K562 (cell line): ENCODE measurements at regions not wholly inside any gene's neighbourhood (a gene's known extent, or its start where the extent isn't known, plus 50 kb on each side); places are given as distances from the start of the nearest gene placed in this dataset.

Experiments
- ATAC-seq: fragments of 200-7000 bp; cut with Tn5 transposase; 3 replicates; pipeline ENCODE4 v1.9.1; 2020; ENCODE audit warnings: moderate library complexity
- BruUV-seq: library from RNA; stranded (reverse); fragments of 400-500 nt; replicated peaks from 2 replicates; lab custom pipeline; 2021; lab: Mats Ljungman, UMichigan
- CTCF ChIA-PET: fragments of 300-600 bp; formaldehyde crosslinking; extraction: SDS; loops from one replicate; lab custom pipeline; 2021; ENCODE audit warnings: low intra/inter-chr PET ratio; lab: Yijun Ruan, JAX
- POLR2A ChIA-PET: fragments of 300-600, 350-650 bp; sonication (Branson Sonifier 250); formaldehyde crosslinking; extraction: SDS; loops from one replicate; lab custom pipeline; 2021; ENCODE audit warnings: antibody characterized with exemption, inconsistent platforms; lab: Yijun Ruan, JAX
- DNase-seq, 4 experiments: peaks; one replicate each; pipeline versions ENCODE4 v3.0.0 to v3.0.0-alpha.2; 2011 to 2018; ENCODE audit warnings: low spot score in 3 of 4, mixed read lengths in 3 of 4; ENCODE audit errors: extremely low read depth in 1 of 4
- FAIRE-seq: peaks from 2 replicates; lab custom pipeline; 2011; peaks lifted over from hg19 to GRCh38; lab: Jason Lieb, UNC
- H2AFZ ChIP-seq: 2 replicates; pipeline ENCODE4 v1.6.0; 2011; ENCODE audit warnings: low read depth, low read length, control low read depth, inconsistent platforms
- H3K27ac ChIP-seq: fragments of 200-600 bp; 3 replicates; pipeline ENCODE4 v1.8.0; 2011; ENCODE audit warnings: low read depth, mild to moderate bottlenecking, control low read depth, inconsistent platforms, low read length, moderate library complexity, mixed read lengths; ENCODE audit errors: extremely low read depth
- H3K27me3 ChIP-seq, 2 experiments: fragments of 300-600 bp in 1 of 2; 2 replicates in 1 of 2; 3 replicates in 1 of 2; pipeline versions ENCODE4 v1.6.0 to v1.8.0; 2011; ENCODE audit warnings: inconsistent platforms in 2 of 2, low read length in 2 of 2, mild to moderate bottlenecking in 1 of 2, mixed read lengths in 1 of 2, moderate library complexity in 1 of 2; ENCODE audit not compliant: control insufficient read depth in 2 of 2, insufficient read depth in 2 of 2
- H3K36me3 ChIP-seq: fragments of 300-600 bp; 3 replicates; pipeline ENCODE4 v1.8.0; 2011; ENCODE audit warnings: mild to moderate bottlenecking, low read length, inconsistent platforms; ENCODE audit not compliant: control insufficient read depth, insufficient read depth
- H3K4me1 ChIP-seq, 2 experiments: fragments of 200-600 bp in 1 of 2; replicated peaks in 1 of 2; 2 replicates in 1 of 2; 3 replicates in 1 of 2; pipeline versions ENCODE4 v1.5.1 to v1.8.0; 2011; ENCODE audit warnings: inconsistent platforms in 2 of 2, low read length in 2 of 2, mild to moderate bottlenecking in 1 of 2, mixed read lengths in 1 of 2, moderate library complexity in 1 of 2; ENCODE audit not compliant: control insufficient read depth in 2 of 2, insufficient read depth in 2 of 2
- H3K4me2 ChIP-seq: 2 replicates; pipeline ENCODE4 v1.6.1; 2011; ENCODE audit warnings: low read length, control low read depth, inconsistent platforms, mixed read lengths; ENCODE audit not compliant: insufficient read depth
- H3K4me3 ChIP-seq: fragments of 200-600 bp; sonication (generic), shearing (Covaris generic); 2 replicates; pipeline ENCODE4 v1.5.1; 2016; ENCODE audit warnings: control low read depth, inconsistent platforms
- H3K79me2 ChIP-seq: fragments of 200-600 bp; 3 replicates; pipeline ENCODE4 v1.8.0; 2011; ENCODE audit warnings: low read length, inconsistent platforms; ENCODE audit not compliant: control insufficient read depth, insufficient read depth
- H3K9ac ChIP-seq, 2 experiments: 2 replicates each; pipeline versions ENCODE4 v1.6.0 to v1.6.1; 2011; ENCODE audit warnings: low read depth in 2 of 2, low read length in 2 of 2, control low read depth in 1 of 2, inconsistent platforms in 1 of 2, mild to moderate bottlenecking in 1 of 2, mixed read lengths in 1 of 2; ENCODE audit not compliant: insufficient read depth in 1 of 2
- H3K9me1 ChIP-seq: one replicate; pipeline ENCODE4 v1.6.0; 2011; ENCODE audit warnings: inconsistent platforms, mild to moderate bottlenecking, low read length, moderate library complexity; ENCODE audit not compliant: control insufficient read depth, insufficient read depth
- H3K9me3 ChIP-seq: replicated peaks from 2 replicates; pipeline ENCODE4 v1.5.1; 2011; ENCODE audit warnings: low read depth, low read length, inconsistent platforms; ENCODE audit not compliant: control insufficient read depth, insufficient read depth
- H4K20me1 ChIP-seq: replicated peaks from 2 replicates; pipeline ENCODE4 v1.6.1; 2011; ENCODE audit warnings: low read length, inconsistent platforms, mixed read lengths; ENCODE audit not compliant: control insufficient read depth, insufficient read depth
- CHD1 ChIP-seq: fragments of 200-600 bp; sonication (generic); IDR thresholded peaks from one replicate; pipeline ENCODE4 v1.6.1; 2012; ENCODE audit warnings: mild to moderate bottlenecking, moderate library complexity, low read length, inconsistent platforms
- EWSR1 ChIP-seq: fragments of 450-650 bp; IDR thresholded peaks from 2 replicates; pipeline ENCODE4 v1.6.1; 2018; ENCODE audit warnings: borderline replicate concordance, mild to moderate bottlenecking, low read depth, moderate library complexity; ENCODE audit not compliant: partially characterized antibody
- GMEB1 ChIP-seq: fragments of 250-450 bp; sonication (Bioruptor Pico); IDR thresholded peaks from 2 replicates; pipeline ENCODE4 v1.4.0; 2020; ENCODE audit warnings: mild to moderate bottlenecking
- HDAC8 ChIP-seq: fragments of 450-650 bp; IDR thresholded peaks from 2 replicates; pipeline ENCODE4 v1.6.1; 2016; ENCODE audit warnings: mild to moderate bottlenecking, missing genetic modification characterization, moderate library complexity, missing compliant biosample characterization
- KDM5B ChIP-seq: fragments of 200-600 bp; sonication (generic); IDR thresholded peaks from 2 replicates; pipeline ENCODE4 v1.6.1; 2012; ENCODE audit warnings: low read depth, mild to moderate bottlenecking, moderate library complexity, low read length, control low read depth, inconsistent platforms; ENCODE audit not compliant: insufficient replicate concordance
- PYGO2 ChIP-seq: fragments of 450-650 bp; IDR thresholded peaks from 2 replicates; pipeline ENCODE4 v1.6.1; 2016; ENCODE audit warnings: mild to moderate bottlenecking, missing genetic modification characterization, moderate library complexity, missing compliant biosample characterization
- ZBTB40 ChIP-seq, 2 experiments: fragments of 450-650 bp in 1 of 2; sonication (generic) in 1 of 2; formaldehyde crosslinking in 1 of 2; IDR thresholded peaks; 2 replicates each; pipeline versions ENCODE4 v1.7.1 to v1.9.0; 2016 to 2022; ENCODE audit warnings: inconsistent platforms in 1 of 2, mild to moderate bottlenecking in 1 of 2, missing genetic modification reagents in 1 of 2
- ZC3H11A ChIP-seq: IDR thresholded peaks from 2 replicates; pipeline ENCODE4 v1.6.1; 2012; ENCODE audit warnings: low read depth, low read length, improper control_type of control experiment
- ZC3H4 ChIP-seq: sonication (generic); formaldehyde crosslinking; IDR thresholded peaks from 2 replicates; pipeline ENCODE4 v1.9.0; 2021; ENCODE audit warnings: missing genetic modification reagents, borderline replicate concordance
- ZNF212 ChIP-seq: fragments of 450-650 bp; formaldehyde crosslinking; IDR thresholded peaks from 2 replicates; pipeline ENCODE4 v1.4.0; 2020; ENCODE audit warnings: mild to moderate bottlenecking
- WGBS: fragments of 100-300 bp; shearing (Covaris generic); methylation state at CpG from one replicate; pipeline ENCODE4 v1.1.6; 2016; ENCODE audit warnings: low coverage, mixed read lengths; ENCODE audit not compliant: insufficient coverage; ENCODE audit errors: missing lambda C conversion rate; 5-methylcytosine and 5-hydroxymethylcytosine counted together
- in situ Hi-C: fragments of 300-500 bp; cut with MboI; formaldehyde crosslinking; loops from 4 replicates; pipeline ENCODE4 v1.15.0; 2018; ENCODE audit warnings: inconsistent platforms, mixed read lengths
- intact Hi-C: fragments of 100-400 bp; cut with micrococcal nuclease; formaldehyde crosslinking; loops from 2 replicates; pipeline ENCODE4 v1.14.2; 2022
- TF ChIP-seq, protein P1 (sequence below): fragments of 250-450 bp; sonication (Bioruptor Pico); IDR thresholded peaks from 2 replicates; pipeline ENCODE4 v1.5.0; 2020; ENCODE audit warnings: mild to moderate bottlenecking

DNA sequence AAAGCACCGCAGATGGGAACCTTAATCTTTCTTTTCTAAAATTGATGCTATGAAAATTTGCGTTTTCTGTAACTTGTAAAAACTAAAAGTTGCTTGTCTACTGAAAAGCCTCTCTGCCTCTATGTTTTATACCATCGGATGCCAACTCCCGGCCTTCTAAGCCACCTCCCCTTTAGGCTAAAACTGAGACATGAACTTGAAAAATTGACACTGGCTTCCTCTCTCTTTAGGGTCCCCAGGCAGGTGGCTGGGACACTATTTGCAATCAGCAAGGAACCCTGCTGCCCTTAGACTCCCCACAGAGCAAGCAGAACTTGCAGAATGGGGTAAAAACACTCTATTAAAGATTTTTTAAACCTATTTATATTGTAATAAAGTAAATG, 151.1 kb upstream of the CAMK1G start:
- FAIRE-seq: no peak
- H3K9me1 ChIP-seq: no peaks in the 10 kb centered on the region
- CTCF ChIA-PET: no interaction called here
- no peak for ATAC-seq
- no peaks in the 10 kb centered on the region for H3K9me3 ChIP-seq
- H3K27ac ChIP-seq: no peak overlapping the region
- H3K79me2 ChIP-seq: no peaks in the 10 kb centered on the region
- no peaks in the 10 kb centered on the region for H3K4me1 ChIP-seq
- no peaks in the 10 kb centered on the region for H4K20me1 ChIP-seq
- intact Hi-C loops: no loop called here
- H2AFZ ChIP-seq: no peak overlapping the region
- in situ Hi-C loops: no loop called here
- H3K4me3 ChIP-seq: no peak overlapping the region
- 2% methylated on average over 4 of the region's 4 CpGs for WGBS
- no peak for DNase-seq
- no peak overlapping the region for H3K4me2 ChIP-seq
- no TSS peak for BruUV-seq
- POLR2A ChIA-PET: no interaction called here
- no peaks in the 10 kb centered on the region; a peak in 1 of 5 replicates for H3K27me3 ChIP-seq
- H3K36me3 ChIP-seq: no peaks in the 10 kb centered on the region
- no peak overlapping the region for H3K9ac ChIP-seq
- TF ChIP-seq CHD1: no peak
- no peak for TF ChIP-seq ZNF212 (CRISPR knock-in tag)
- no peak for TF ChIP-seq GMEB1 (CRISPR knock-in tag)
- TF ChIP-seq, protein P1, sequence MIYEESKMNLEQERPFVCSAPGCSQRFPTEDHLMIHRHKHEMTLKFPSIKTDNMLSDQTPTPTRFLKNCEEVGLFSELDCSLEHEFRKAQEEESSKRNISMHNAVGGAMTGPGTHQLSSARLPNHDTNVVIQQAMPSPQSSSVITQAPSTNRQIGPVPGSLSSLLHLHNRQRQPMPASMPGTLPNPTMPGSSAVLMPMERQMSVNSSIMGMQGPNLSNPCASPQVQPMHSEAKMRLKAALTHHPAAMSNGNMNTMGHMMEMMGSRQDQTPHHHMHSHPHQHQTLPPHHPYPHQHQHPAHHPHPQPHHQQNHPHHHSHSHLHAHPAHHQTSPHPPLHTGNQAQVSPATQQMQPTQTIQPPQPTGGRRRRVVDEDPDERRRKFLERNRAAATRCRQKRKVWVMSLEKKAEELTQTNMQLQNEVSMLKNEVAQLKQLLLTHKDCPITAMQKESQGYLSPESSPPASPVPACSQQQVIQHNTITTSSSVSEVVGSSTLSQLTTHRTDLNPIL: no peak
- TF ChIP-seq KDM5B: no peak
- no peak for TF ChIP-seq ZC3H11A
- TF ChIP-seq PYGO2: no peak
- no peak for TF ChIP-seq EWSR1
- TF ChIP-seq ZC3H4 (CRISPR knock-in tag): no peak
- no peak for TF ChIP-seq HDAC8 (tag)
- no peak for TF ChIP-seq ZBTB40 (IDR thresholded peaks at IDR 0.05)
- no peak for TF ChIP-seq ZBTB40 (CRISPR knock-in tag; IDR thresholded peaks at IDR 0.05)
